Left ventricle myocardium inferior (tissue), 1 donor: ENCODE measurements at regions not wholly inside any gene's neighbourhood (a gene's known extent, or its start where the extent isn't known, plus 50 kb on each side); places are given as distances from the start of the nearest gene placed in this dataset.

Experiments
- DNase-seq: peaks from one replicate; pipeline ENCODE4 v3.0.0-alpha.2; 2020
- H3K27ac ChIP-seq: fragments of 200-600 bp; replicated peaks from 2 replicates; pipeline ENCODE4 v1.8.0; 2021
- H3K27me3 ChIP-seq: fragments of 200-600 bp; 2 replicates; pipeline ENCODE4 v1.8.0; 2021; ENCODE audit warnings: low read depth
- H3K36me3 ChIP-seq: fragments of 200-600 bp; 2 replicates; pipeline ENCODE4 v1.8.0; 2021
- H3K4me1 ChIP-seq: fragments of 200-600 bp; 2 replicates; pipeline ENCODE4 v1.8.0; 2021
- H3K4me3 ChIP-seq: fragments of 200-600 bp; 2 replicates; pipeline ENCODE4 v1.8.0; 2021; ENCODE audit warnings: mild to moderate bottlenecking, moderate library complexity
- H3K9me3 ChIP-seq: fragments of 200-600 bp; replicated peaks from 2 replicates; pipeline ENCODE4 v1.8.0; 2021
- CTCF ChIP-seq: fragments of 200-600 bp; IDR thresholded peaks from 2 replicates; pipeline ENCODE4 v1.8.0; 2021; ENCODE audit warnings: antibody characterized with exemption, mild to moderate bottlenecking, borderline replicate concordance
- intact Hi-C: fragments of 100-400 bp; cut with micrococcal nuclease; formaldehyde crosslinking; loops from one replicate; pipeline ENCODE4 v1.11.0; 2022
- donor health status: DM: no; HTN: yes; CAD: no; lungs with severe emphysema.

- Histone ChIP-seq H3K4me3 (no peak overlapping the region), H3K36me3 (no peaks in the 10 kb centered on the region), H3K27me3 (peaks cover 14% of the 10 kb centered on the region), H3K27ac (no peak overlapping the region), H3K4me1 (no peaks in the 10 kb centered on the region), H3K9me3 (no peaks in the 10 kb centered on the region)
- no peak for TF ChIP-seq CTCF
- DNase-seq: no peak
- intact Hi-C loops: no loop called here
These were observed 171.3 kb upstream of the PRKCQ start for GRCh38 chr10:6751363-6751762.

GRCh38 chr10:6748981-6749635 is 169.0 kb upstream of the PRKCQ start:
- H3K27ac ChIP-seq: no peak overlapping the region
- no peaks in the 10 kb centered on the region for H3K36me3 ChIP-seq
- intact Hi-C loops: no loop called here
- H3K4me3 ChIP-seq: no peak overlapping the region
- no peak for DNase-seq
- peaks cover 7% of the 10 kb centered on the region for H3K27me3 ChIP-seq
- no peak for TF ChIP-seq CTCF
- H3K4me1 ChIP-seq: no peaks in the 10 kb centered on the region
- H3K9me3 ChIP-seq: no peaks in the 10 kb centered on the region

GRCh38 chr10:6748029-6748428 is 168.0 kb upstream of the PRKCQ start:
- H3K4me1 ChIP-seq: no peaks in the 10 kb centered on the region
- H3K9me3 ChIP-seq: no peaks in the 10 kb centered on the region
- no peak for TF ChIP-seq CTCF
- no peak overlapping the region for H3K4me3 ChIP-seq
- DNase-seq: no peak
- intact Hi-C loops: no loop called here
- no peak overlapping the region for H3K27ac ChIP-seq
- peaks cover 4% of the 10 kb centered on the region for H3K27me3 ChIP-seq
- no peaks in the 10 kb centered on the region for H3K36me3 ChIP-seq

GRCh38 chr10:6746782-6747181 is 166.7 kb upstream of the PRKCQ start:
- intact Hi-C loops: no loop called here
- TF ChIP-seq CTCF: no peak
- DNase-seq: no peak

GRCh38 chr10:6743291-6743849 is 163.3 kb upstream of the PRKCQ start:
- DNase-seq: no peak
- H3K9me3 ChIP-seq: no peaks in the 10 kb centered on the region
- H3K27ac ChIP-seq: no peak overlapping the region
- H3K4me3 ChIP-seq: no peak overlapping the region
- no peaks in the 10 kb centered on the region for H3K36me3 ChIP-seq
- H3K4me1 ChIP-seq: peaks cover 18% of the 10 kb centered on the region
- intact Hi-C loops: no loop called here
- no peak for TF ChIP-seq CTCF
- H3K27me3 ChIP-seq: peaks cover 4% of the 10 kb centered on the region

More at GRCh38 chr10:6746782-6747181, 166.7 kb upstream of the PRKCQ start:
- Histone ChIP-seq H3K9me3 (no peaks in the 10 kb centered on the region), H3K4me1 (peaks cover 3% of the 10 kb centered on the region), H3K27ac (no peak overlapping the region), H3K4me3 (no peak overlapping the region), H3K36me3 (no peaks in the 10 kb centered on the region), H3K27me3 (peaks cover 4% of the 10 kb centered on the region)
